ENCODE measurements at regions not wholly inside any gene's neighbourhood (a gene's known extent, or its start where the extent isn't known, plus 50 kb on each side); places are given as distances from the start of the nearest gene placed in this dataset.

DNA sequence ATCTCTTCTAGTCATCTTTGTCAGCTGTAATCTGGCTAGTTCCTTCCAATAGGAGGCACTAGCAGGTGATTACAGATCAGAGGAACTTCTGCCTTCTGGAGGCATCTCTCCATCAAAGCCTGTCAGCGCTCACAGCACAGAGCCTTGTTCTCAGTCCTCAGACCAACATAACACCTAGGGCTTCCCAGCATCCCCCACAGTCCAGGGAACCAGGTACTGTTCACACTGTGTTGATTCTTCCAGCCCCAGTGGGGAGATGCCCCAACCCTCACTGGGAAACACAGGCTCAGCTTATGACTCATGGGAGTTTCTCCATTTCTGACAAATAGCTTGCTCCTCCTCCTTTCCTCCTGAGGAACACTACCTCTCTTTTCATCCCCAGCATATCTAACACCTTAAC is 601.7 kb downstream of the CBLN2 start:
- TF ChIP-seq, protein P1, sequence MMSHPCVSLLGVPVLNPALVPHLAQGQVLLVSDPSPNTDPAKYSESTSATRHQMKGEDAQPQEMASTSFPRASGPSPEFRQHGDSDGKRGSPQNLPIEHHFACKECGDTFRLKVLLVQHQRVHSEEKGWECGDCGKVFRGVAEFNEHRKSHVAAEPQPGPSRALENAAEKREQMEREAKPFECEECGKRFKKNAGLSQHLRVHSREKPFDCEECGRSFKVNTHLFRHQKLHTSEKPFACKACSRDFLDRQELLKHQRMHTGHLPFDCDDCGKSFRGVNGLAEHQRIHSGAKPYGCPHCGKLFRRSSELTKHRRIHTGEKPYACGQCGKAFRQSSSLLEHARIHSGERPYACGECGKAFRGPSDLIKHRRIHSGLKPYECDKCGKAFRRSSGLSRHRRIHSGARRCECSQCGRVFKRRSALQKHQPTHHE (CRISPR knock-in tag; IDR thresholded peaks at IDR 0.05; ENCODE audit: borderline replicate concordance) = no peak
- no peak for TF ChIP-seq ZFP37 (CRISPR knock-in tag; IDR thresholded peaks at IDR 0.05; ENCODE audit: borderline replicate concordance)
- TF ChIP-seq ZNF317 (CRISPR knock-in tag; IDR thresholded peaks at IDR 0.05) = no peak
- TF ChIP-seq ZNF629 (CRISPR knock-in tag; conservative IDR thresholded peaks at IDR 0.05) = no peak
- no peak for TF ChIP-seq SIN3B (IDR thresholded peaks at IDR 0.05; ENCODE audit: low read length)
- TF ChIP-seq GTF2F1 (IDR thresholded peaks at IDR 0.05; ENCODE audit: low read length) = no peak
- no peak for TF ChIP-seq ISL2 (CRISPR knock-in tag; IDR thresholded peaks at IDR 0.05)
- TF ChIP-seq, protein P2, sequence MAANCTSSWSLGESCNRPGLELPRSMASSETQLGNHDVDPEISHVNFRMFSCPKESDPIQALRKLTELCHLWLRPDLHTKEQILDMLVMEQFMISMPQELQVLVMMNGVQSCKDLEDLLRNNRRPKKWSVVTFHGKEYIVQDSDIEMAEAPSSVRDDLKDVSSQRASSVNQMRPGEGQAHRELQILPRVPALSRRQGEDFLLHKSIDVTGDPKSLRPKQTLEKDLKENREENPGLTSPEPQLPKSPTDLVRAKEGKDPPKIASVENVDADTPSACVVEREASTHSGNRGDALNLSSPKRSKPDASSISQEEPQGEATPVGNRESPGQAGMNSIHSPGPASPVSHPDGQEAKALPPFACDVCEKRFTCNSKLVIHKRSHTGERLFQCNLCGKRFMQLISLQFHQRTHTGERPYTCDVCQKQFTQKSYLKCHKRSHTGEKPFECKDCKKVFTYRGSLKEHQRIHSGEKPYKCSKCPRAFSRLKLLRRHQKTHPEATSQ (CRISPR knock-in tag; IDR thresholded peaks at IDR 0.05; ENCODE audit: borderline replicate concordance) = no peak
- no peak for TF ChIP-seq RFX1 (IDR thresholded peaks at IDR 0.05)
- TF ChIP-seq SMAD3 (CRISPR knock-in tag; IDR thresholded peaks at IDR 0.05) = no peak
- no peak for TF ChIP-seq MYNN (CRISPR knock-in tag; IDR thresholded peaks at IDR 0.05; ENCODE audit: low read depth)
- TF ChIP-seq ATF7 (IDR thresholded peaks at IDR 0.05) = no peak
- TF ChIP-seq ATF7 (CRISPR knock-in tag; IDR thresholded peaks at IDR 0.05) = no peak
- no peak for TF ChIP-seq ZNF12 (CRISPR knock-in tag; IDR thresholded peaks at IDR 0.05)
- TF ChIP-seq NFE2L1 (CRISPR knock-in tag; IDR thresholded peaks at IDR 0.05; ENCODE audit: borderline replicate concordance) = no peak
- no peak for TF ChIP-seq SAP130 (CRISPR knock-in tag; IDR thresholded peaks at IDR 0.05; ENCODE audit: low read depth)
- no peak for TF ChIP-seq LCORL (IDR thresholded peaks at IDR 0.05)
- TF ChIP-seq LCORL (CRISPR knock-in tag; IDR thresholded peaks at IDR 0.05) = no peak
- DNase-seq (ENCODE audit: low spot score) (no peak), ATAC-seq (no peak), FAIRE-seq (no peak)
- Histone ChIP-seq H3K27me3 (ENCODE audit: control insufficient read depth in 1 of 2, insufficient read depth in 2 of 2, low read length in 2 of 2) (no peaks in the 10 kb centered on the region), H2AFZ (ENCODE audit: low read length) (no peak overlapping the region), H3K4me2 (ENCODE audit: low read depth, low read length) (no peak overlapping the region), H3K4me1 (ENCODE audit: insufficient read depth, low read length) (no peaks in the 10 kb centered on the region), H3K4me3 (replicated peaks in 1 of 3; ENCODE audit: insufficient read depth in 1 of 3, low read depth in 2 of 3, low read length in 3 of 3) (no peak overlapping the region), H3K9ac (ENCODE audit: insufficient read depth, low read depth, low read length) (no peak overlapping the region), H3K36me3 (replicated peaks in 1 of 2; ENCODE audit: control insufficient read depth in 1 of 2, insufficient read depth in 2 of 2, low read length in 2 of 2) (no peaks in the 10 kb centered on the region), H3K79me2 (ENCODE audit: insufficient read depth, low read length) (no peaks in the 10 kb centered on the region), H3K27ac (ENCODE audit: extremely low read length, insufficient read depth, low read length) (no peak overlapping the region), H3K9me3 (ENCODE audit: low read length) (no peaks in the 10 kb centered on the region), H4K20me1 (ENCODE audit: insufficient read depth, low read length) (no peaks in the 10 kb centered on the region)
- ChIA-PET CTCF (ENCODE audit: low intra/inter-chr PET ratio, low total read pairs) (no interaction called here), POLR2A (no interaction called here)
- no TSS peak for BruUV-seq (replicated peaks)
- intact Hi-C loops (cut with micrococcal nuclease; ENCODE audit: unreplicated experiment) (no loop called here), in situ Hi-C loops (cut with HindIII; ENCODE audit: extremely low pct_ligation_motif_present, low pct_unique_long_range_greater_than_20kb) (no loop called here)
- WGBS (ENCODE audit: low lambda C conversion rate) = 14% methylated on average over 1 of the region's 1 CpG

Data from HepG2 (cell line).